HepG2 (cell line): ENCODE measurements at regions not wholly inside any gene's neighbourhood (a gene's known extent, or its start where the extent isn't known, plus 50 kb on each side); places are given as distances from the start of the nearest gene placed in this dataset.

Experiments
- ATAC-seq: fragments of 200-7000 bp; cut with Tn5 transposase; 3 replicates; pipeline ENCODE4 v1.9.1; 2020; ENCODE audit warnings: mild to moderate bottlenecking, moderate library complexity
- BruUV-seq: library from RNA; stranded (reverse); fragments of 400-500 nt; replicated peaks from 2 replicates; lab custom pipeline; 2021; lab: Mats Ljungman, UMichigan
- CTCF ChIA-PET: fragments of 300-600 bp; formaldehyde crosslinking; extraction: SDS; loops from one replicate; lab custom pipeline; 2021; ENCODE audit warnings: low total read pairs, inconsistent platforms, low intra/inter-chr PET ratio; lab: Yijun Ruan, JAX
- POLR2A ChIA-PET: fragments of 350-600 bp; sonication (Branson Sonifier 250); formaldehyde crosslinking; loops from one replicate; lab custom pipeline; 2020; ENCODE audit warnings: antibody characterized with exemption, inconsistent platforms; lab: Yijun Ruan, JAX
- DNase-seq: peaks from one replicate; pipeline ENCODE4 v3.0.0-alpha.2; 2015; ENCODE audit warnings: low spot score
- FAIRE-seq: peaks from 3 replicates; lab custom pipeline; 2011; peaks lifted over from hg19 to GRCh38; lab: Jason Lieb, UNC
- H2AFZ ChIP-seq: one replicate; pipeline ENCODE4 v1.6.1; 2011; ENCODE audit warnings: low read length, inconsistent platforms
- H3K27ac ChIP-seq: fragments of 300-600 bp; 3 replicates; pipeline ENCODE4 v1.8.0; 2011; ENCODE audit warnings: mixed run types, mild to moderate bottlenecking, mixed read lengths, low read length, inconsistent platforms; ENCODE audit not compliant: insufficient read depth; ENCODE audit errors: extremely low read length
- H3K27me3 ChIP-seq, 2 experiments: fragments of 200-600 bp in 1 of 2; 2 replicates in 1 of 2; 3 replicates in 1 of 2; pipeline versions ENCODE4 v1.6.0 to v1.8.0; 2011; ENCODE audit warnings: low read length in 2 of 2, mild to moderate bottlenecking in 2 of 2, moderate library complexity in 2 of 2, inconsistent platforms in 1 of 2; ENCODE audit not compliant: insufficient read depth in 2 of 2, control insufficient read depth in 1 of 2
- H3K36me3 ChIP-seq, 2 experiments: fragments of 200-600 bp in 1 of 2; replicated peaks in 1 of 2; 2 replicates in 1 of 2; 3 replicates in 1 of 2; pipeline versions ENCODE4 v1.5.1 to v1.8.0; 2011; ENCODE audit warnings: low read length in 2 of 2, inconsistent platforms in 1 of 2; ENCODE audit not compliant: insufficient read depth in 2 of 2, control insufficient read depth in 1 of 2
- H3K4me1 ChIP-seq: 2 replicates; pipeline ENCODE4 v1.5.1; 2012; ENCODE audit warnings: low read length, inconsistent platforms; ENCODE audit not compliant: insufficient read depth
- H3K4me2 ChIP-seq: 2 replicates; pipeline ENCODE4 v1.6.0; 2011; ENCODE audit warnings: low read depth, low read length, inconsistent platforms
- H3K4me3 ChIP-seq, 3 experiments: fragments of 200-600 bp in 1 of 3; sonication (generic), shearing (Covaris generic) in 1 of 3; replicated peaks in 1 of 3; 2 replicates each; pipeline ENCODE4 v1.5.1; 2011 to 2016; ENCODE audit warnings: low read length in 3 of 3, inconsistent platforms in 2 of 3, low read depth in 2 of 3, mild to moderate bottlenecking in 2 of 3, control low read depth in 1 of 3, mixed read lengths in 1 of 3; ENCODE audit not compliant: insufficient read depth in 1 of 3
- H3K79me2 ChIP-seq: one replicate; pipeline ENCODE4 v1.6.1; 2011; ENCODE audit warnings: low read length, inconsistent platforms; ENCODE audit not compliant: insufficient read depth
- H3K9ac ChIP-seq: 2 replicates; pipeline ENCODE4 v1.6.0; 2011; ENCODE audit warnings: mild to moderate bottlenecking, low read depth, low read length, inconsistent platforms; ENCODE audit not compliant: insufficient read depth
- H3K9me3 ChIP-seq: 2 replicates; pipeline ENCODE4 v1.5.1; 2012; ENCODE audit warnings: mild to moderate bottlenecking, low read length
- H4K20me1 ChIP-seq: 2 replicates; pipeline ENCODE4 v1.6.0; 2011; ENCODE audit warnings: inconsistent platforms, mild to moderate bottlenecking, low read length, moderate library complexity; ENCODE audit not compliant: insufficient read depth
- ADNP ChIP-seq: sonication (generic); formaldehyde crosslinking; IDR thresholded peaks from 2 replicates; pipeline ENCODE4 v1.4.0; 2020; ENCODE audit warnings: missing genetic modification reagents
- CHCHD3 ChIP-seq: sonication (generic); formaldehyde crosslinking; IDR thresholded peaks from 2 replicates; pipeline ENCODE4 v1.8.0; 2022; ENCODE audit warnings: mild to moderate bottlenecking, missing genetic modification reagents, moderate library complexity
- NFE2L1 ChIP-seq: sonication (generic); formaldehyde crosslinking; IDR thresholded peaks from 2 replicates; pipeline ENCODE4 v1.4.0; 2020; ENCODE audit warnings: missing genetic modification reagents, mild to moderate bottlenecking, borderline replicate concordance
- NFYB ChIP-seq: sonication (generic); formaldehyde crosslinking; IDR thresholded peaks from 2 replicates; pipeline ENCODE4 v1.4.0; 2020; ENCODE audit warnings: missing genetic modification reagents
- NFYC ChIP-seq: IDR thresholded peaks from 2 replicates; pipeline ENCODE4 v1.6.1; 2016; ENCODE audit warnings: missing genetic modification reagents, missing compliant biosample characterization
- RNF219 ChIP-seq: sonication (generic); formaldehyde crosslinking; IDR thresholded peaks from 2 replicates; pipeline ENCODE4 v1.5.0; 2020; ENCODE audit warnings: mild to moderate bottlenecking, missing genetic modification reagents
- SRSF9 ChIP-seq: fragments of 200-400 bp; formaldehyde crosslinking; IDR thresholded peaks from 2 replicates; pipeline ENCODE4 v1.6.1; 2018; ENCODE audit warnings: borderline replicate concordance, mild to moderate bottlenecking, low read depth, low read length; ENCODE audit not compliant: insufficient read depth, poor library complexity, severe bottlenecking
- ZNF282 ChIP-seq: fragments of 450-650 bp; IDR thresholded peaks from 2 replicates; pipeline ENCODE4 v1.6.1; 2018; ENCODE audit not compliant: partially characterized antibody
- ZNF672 ChIP-seq: sonication (generic); formaldehyde crosslinking; IDR thresholded peaks from 2 replicates; pipeline ENCODE4 v1.8.1; 2022; ENCODE audit warnings: missing genetic modification reagents
- ZNF7 ChIP-seq: IDR thresholded peaks from 2 replicates; pipeline ENCODE4 v1.6.1; 2016; ENCODE audit warnings: missing biosample characterization, missing genetic modification reagents
- ZNF883 ChIP-seq: sonication (generic); formaldehyde crosslinking; IDR thresholded peaks from 2 replicates; pipeline ENCODE4 v1.5.1; 2020; ENCODE audit warnings: mild to moderate bottlenecking, missing genetic modification reagents; ENCODE audit errors: not compliant biosample characterization
- WGBS: methylation state at CpG from one replicate; pipeline ENCODE4 v1.1.6; 2017; ENCODE audit warnings: low lambda C conversion rate; 5-methylcytosine and 5-hydroxymethylcytosine counted together
- in situ Hi-C: cut with HindIII; loops from 2 replicates; pipeline ENCODE4 v1.10.0; 2017; ENCODE audit warnings: low pct_unique_long_range_greater_than_20kb; ENCODE audit not compliant: extremely low pct_ligation_motif_present
- intact Hi-C: fragments of 100-400 bp; cut with micrococcal nuclease; formaldehyde crosslinking; loops from one replicate; pipeline ENCODE4 v1.10.0; 2022; ENCODE audit not compliant: unreplicated experiment
- TF ChIP-seq, protein P1 (sequence below): sonication (generic); formaldehyde crosslinking; IDR thresholded peaks from 2 replicates; pipeline ENCODE4 v1.5.0; 2020; ENCODE audit warnings: missing genetic modification reagents
- TF ChIP-seq, protein P2 (sequence below): sonication (generic); formaldehyde crosslinking; IDR thresholded peaks from 2 replicates; pipeline ENCODE4 v1.4.0; 2020; ENCODE audit warnings: missing genetic modification reagents, low read depth, mild to moderate bottlenecking, borderline replicate concordance

- ATAC-seq (no peak), DNase-seq (no peak), FAIRE-seq (no peak)
- no peaks in the 10 kb centered on the region for H3K9me3 ChIP-seq
- intact Hi-C loops (no loop called here), in situ Hi-C loops (no loop called here)
- 34% methylated on average over 4 of the region's 4 CpGs for WGBS
- H3K4me3 ChIP-seq = no peak overlapping the region
- H3K27ac ChIP-seq = no peak overlapping the region
- H3K9ac ChIP-seq = no peak overlapping the region
- no peaks in the 10 kb centered on the region for H3K4me1 ChIP-seq
- no TSS peak for BruUV-seq
- no peaks in the 10 kb centered on the region for H3K36me3 ChIP-seq
- ChIA-PET POLR2A (no interaction called here), CTCF (no interaction called here)
- H2AFZ ChIP-seq = no peak overlapping the region
- H4K20me1 ChIP-seq = no peaks in the 10 kb centered on the region; the same call in 1 of the 2 replicates
- H3K79me2 ChIP-seq = no peaks in the 10 kb centered on the region
- TF ChIP-seq NFYC (CRISPR knock-in tag) (no peak), NFE2L1 (CRISPR knock-in tag) (no peak), NFYB (CRISPR knock-in tag) (no peak), ZNF883 (no peak), ZNF7 (no peak), ADNP (CRISPR knock-in tag) (no peak), ZNF672 (CRISPR knock-in tag) (no peak), SRSF9 (no peak), ZNF282 (no peak), RNF219 (no peak), CHCHD3 (CRISPR knock-in tag) (no peak)
- TF ChIP-seq, protein P1, sequence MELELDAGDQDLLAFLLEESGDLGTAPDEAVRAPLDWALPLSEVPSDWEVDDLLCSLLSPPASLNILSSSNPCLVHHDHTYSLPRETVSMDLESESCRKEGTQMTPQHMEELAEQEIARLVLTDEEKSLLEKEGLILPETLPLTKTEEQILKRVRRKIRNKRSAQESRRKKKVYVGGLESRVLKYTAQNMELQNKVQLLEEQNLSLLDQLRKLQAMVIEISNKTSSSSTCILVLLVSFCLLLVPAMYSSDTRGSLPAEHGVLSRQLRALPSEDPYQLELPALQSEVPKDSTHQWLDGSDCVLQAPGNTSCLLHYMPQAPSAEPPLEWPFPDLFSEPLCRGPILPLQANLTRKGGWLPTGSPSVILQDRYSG (CRISPR knock-in tag) = no peak
- TF ChIP-seq, protein P2, sequence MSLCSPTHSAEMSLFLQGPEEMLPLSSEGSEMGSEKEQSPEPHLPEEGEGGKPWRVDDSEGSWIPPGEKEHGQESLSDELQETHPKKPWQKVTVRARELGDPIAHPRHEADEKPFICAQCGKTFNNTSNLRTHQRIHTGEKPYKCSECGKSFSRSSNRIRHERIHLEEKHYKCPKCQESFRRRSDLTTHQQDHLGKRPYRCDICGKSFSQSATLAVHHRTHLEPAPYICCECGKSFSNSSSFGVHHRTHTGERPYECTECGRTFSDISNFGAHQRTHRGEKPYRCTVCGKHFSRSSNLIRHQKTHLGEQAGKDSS = no peak
- TF ChIP-seq, all 625 proteins: peak for 0
- Histone ChIP-seq H3K4me2 (no peak overlapping the region), H3K27me3 (peaks cover 2 to 26% of the 10 kb centered on the region in 2 experiments; a peak in 2 of 5 replicates)
Observed at GRCh38 chr2:37851428-37851827, 73.7 kb upstream of the RMDN2 start.
